GM23248 (cell line): ENCODE measurements at regions not wholly inside any gene's neighbourhood (a gene's known extent, or its start where the extent isn't known, plus 50 kb on each side); places are given as distances from the start of the nearest gene placed in this dataset.

Experiments used
- EZH2 ChIP-seq: fragments of 200-600 bp; sonication (generic); IDR thresholded peaks from 2 replicates; pipeline ENCODE4 v1.6.1; 2018; ENCODE audit warnings: antibody characterized with exemption, mild to moderate bottlenecking; ENCODE audit not compliant: insufficient read depth, poor library complexity, severe bottlenecking
- EZH2phosphoT487 ChIP-seq: fragments of 200-600 bp; sonication (generic); IDR thresholded peaks from 2 replicates; pipeline ENCODE4 v1.6.1; 2018; ENCODE audit warnings: antibody characterized with exemption, moderate library complexity, mild to moderate bottlenecking, low read depth; ENCODE audit not compliant: insufficient read depth

GRCh38 chr9:82894961-82895821, 167.8 kb downstream of the RASEF start:
- TF ChIP-seq EZH2phosphoT487 (no peak), EZH2 (no peak)
